CD4-positive, alpha-beta T cell treated with Interleukin-17A for 1 hour (primary cell): ENCODE measurements at regions not wholly inside any gene's neighbourhood (a gene's known extent, or its start where the extent isn't known, plus 50 kb on each side); places are given as distances from the start of the nearest gene placed in this dataset.
"Not testable (repeated sequence)": the region's sequence is repeated elsewhere in the genome, so short reads cannot be mapped to it uniquely, and the experiment has no call there.

Source experiments
- DNase-seq: peaks from one replicate; pipeline ENCODE4 v3.0.0-alpha.2; 2020

DNA sequence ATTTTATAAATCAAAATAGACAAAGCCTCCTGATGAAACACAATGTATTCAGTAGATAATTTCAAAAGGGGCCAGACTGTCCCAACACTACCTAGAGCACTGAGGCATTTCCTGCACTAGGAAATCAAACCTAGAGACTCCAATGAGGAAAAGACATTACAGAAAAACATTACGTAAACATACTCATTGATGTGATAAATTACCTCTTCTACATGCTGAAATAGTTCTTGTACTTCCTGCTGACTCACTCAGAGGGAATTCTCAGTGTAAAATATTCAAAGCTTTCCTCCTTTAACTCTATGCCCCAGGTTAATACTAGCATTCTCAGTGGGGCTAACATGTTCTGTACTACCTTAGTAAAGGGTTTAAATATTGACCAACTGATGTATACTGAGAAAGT is 178.0 kb downstream of the ESM1 start:
- DNase-seq = no peak

DNA sequence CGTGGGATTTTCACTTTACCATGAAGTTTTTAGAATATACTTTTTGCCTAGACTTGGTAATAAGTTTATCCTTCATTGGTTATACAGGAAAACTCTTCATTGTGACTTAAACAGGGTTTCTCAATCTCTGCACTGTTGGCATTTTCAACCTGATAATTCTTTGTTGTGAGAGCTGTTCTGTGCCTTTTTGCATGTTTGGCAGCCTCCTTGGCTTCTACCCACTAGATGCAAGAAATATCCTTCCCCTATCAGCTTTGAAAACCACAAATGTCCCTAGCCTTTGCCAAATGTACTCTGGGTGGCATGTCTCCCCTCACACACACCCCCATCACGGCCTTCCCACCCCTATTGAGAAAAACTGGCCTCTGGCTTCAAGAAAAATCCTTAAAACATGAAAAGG is 180.9 kb downstream of the ESM1 start:
- no peak for DNase-seq

GRCh38 chr5:54804086-54804485 is 181.3 kb downstream of the ESM1 start:
- no peak for DNase-seq

GRCh38 chr5:54803471-54804011 is 181.9 kb downstream of the ESM1 start:
- DNase-seq = no peak

DNA sequence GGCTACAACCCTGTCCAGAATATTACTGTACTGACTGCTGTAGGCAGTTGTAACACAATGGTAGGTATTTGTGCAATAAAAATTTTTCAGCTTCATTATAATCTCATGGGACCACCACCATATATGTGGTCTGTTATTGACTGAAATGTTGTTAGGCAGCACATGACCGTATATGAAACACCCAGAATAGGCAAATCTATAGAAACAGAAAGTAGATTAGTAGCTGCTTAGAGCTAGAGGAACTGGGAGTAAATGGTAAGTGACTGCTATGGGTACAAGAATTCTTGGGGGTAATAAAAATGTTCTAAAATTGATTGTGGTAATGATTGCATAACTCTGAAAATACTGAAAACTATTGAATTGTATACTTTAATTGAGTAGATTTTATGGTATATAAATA is 185.7 kb downstream of the ESM1 start:
- DNase-seq = no peak

DNA sequence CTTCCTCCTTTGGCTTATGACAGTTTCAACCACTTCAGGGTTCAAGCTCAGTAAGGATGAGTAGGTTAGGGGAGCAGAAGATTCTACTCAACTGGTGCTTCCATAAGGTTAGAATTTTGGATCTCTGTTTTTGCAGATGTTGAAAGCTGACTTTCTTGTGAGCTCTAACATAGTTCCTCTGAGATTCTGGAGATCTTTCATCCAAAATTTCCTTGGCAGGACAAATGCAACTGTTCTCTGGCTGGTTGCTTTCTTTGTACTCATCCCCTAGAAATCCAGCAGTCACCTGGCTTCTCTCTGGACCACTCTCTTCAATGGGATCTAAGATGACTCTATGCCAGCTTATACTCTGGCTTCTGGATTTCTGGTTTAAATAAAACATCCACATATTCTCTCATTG is 189.6 kb downstream of the ESM1 start:
- DNase-seq = no peak

GRCh38 chr5:54795284-54795683 is 190.1 kb downstream of the ESM1 start:
- no peak for DNase-seq

GRCh38 chr5:54794135-54794975 is 191.0 kb downstream of the ESM1 start:
- no peak for DNase-seq

- DNase-seq = no peak
Measured at GRCh38 chr5:54793468-54794134, 191.8 kb downstream of the ESM1 start.

GRCh38 chr5:54792611-54793404 is 192.6 kb downstream of the ESM1 start:
- no peak for DNase-seq

DNA sequence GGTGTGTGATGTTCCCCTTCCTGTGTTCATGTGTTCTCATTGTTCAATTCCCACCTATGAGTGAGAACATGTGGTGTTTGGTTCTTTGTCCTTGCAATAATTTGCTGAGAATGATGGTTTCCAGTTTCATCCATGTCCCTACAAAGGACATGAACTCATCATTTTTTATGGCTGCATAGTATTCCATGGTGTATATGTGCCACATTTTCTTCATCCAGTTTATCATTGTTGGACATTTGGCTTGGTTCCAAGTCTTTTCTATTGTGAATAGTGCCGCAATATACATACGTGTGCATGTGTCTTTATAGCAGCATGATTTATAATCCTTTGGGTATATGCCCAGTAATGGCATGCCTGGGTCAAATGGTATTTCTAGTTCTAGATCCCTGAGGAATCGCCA is 197.5 kb downstream of the ESM1 start:
- DNase-seq = not testable (repeated sequence)

DNA sequence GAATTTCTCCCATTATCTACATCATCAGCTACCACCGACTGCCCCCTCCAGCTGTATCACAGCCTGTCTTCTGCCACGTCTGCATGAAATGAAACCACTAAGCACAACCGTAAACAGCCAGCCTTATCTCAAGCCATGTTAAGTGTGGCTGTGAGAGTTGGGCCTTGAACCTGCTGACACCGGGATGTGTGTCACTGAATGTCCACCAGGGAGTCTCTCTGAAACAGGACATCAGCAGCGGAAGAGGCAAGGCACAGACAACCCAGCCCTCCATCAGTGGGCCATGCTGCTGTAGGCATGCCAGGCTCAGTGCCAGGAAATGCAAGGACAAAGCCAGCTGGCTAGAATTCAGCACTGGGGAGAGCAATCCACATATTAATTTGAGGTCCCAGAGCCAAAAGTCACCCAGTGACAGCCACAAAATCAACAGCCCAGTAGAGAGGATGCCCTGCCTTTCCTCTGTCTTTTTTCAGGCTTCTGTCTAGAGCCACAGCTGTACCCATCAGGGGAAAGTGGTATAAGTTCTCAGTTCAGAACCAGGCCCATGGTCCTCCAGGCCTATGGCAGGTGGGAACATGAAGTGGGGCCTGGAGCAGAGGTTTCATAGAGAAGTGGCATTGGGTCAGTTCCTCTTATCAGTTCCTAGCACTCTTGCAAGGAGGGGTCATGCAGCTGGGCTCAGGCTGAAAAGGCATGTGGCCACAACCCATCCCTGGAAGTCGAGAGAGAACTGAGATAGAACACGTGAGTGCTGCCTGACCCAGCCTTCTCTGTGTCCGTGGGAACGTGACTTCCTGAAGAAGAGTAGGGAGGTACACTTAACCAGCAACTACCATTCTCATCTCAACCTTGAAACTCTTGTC is 199.4 kb downstream of the ESM1 start:
- peak; percentile 24 for DNase-seq

DNA sequence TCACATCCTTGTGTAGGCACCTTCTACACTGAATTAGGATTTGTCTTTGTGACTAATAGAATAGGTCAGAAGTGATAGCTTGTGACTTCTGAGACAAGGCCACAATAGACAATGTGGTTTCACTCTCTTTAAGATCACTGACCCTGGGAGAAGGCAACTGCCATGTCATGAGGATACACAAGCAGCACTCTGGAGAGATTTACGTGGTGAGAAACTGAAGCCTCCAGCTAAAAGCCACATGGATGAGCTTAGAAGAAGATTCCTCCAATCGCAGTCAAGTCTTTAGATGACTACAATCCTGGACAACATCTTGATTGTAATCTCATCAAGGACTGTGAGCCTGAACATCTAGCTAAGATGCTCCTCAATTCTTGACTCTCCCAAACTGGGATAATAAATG is 206.6 kb downstream of the ESM1 start:
- DNase-seq = no peak

GRCh38 chr5:54775645-54776044 is 209.7 kb downstream of the ESM1 start:
- DNase-seq = no peak

- DNase-seq = peak; percentile 15
Measured at GRCh38 chr5:54774281-54775170, 210.9 kb downstream of the ESM1 start.

DNA sequence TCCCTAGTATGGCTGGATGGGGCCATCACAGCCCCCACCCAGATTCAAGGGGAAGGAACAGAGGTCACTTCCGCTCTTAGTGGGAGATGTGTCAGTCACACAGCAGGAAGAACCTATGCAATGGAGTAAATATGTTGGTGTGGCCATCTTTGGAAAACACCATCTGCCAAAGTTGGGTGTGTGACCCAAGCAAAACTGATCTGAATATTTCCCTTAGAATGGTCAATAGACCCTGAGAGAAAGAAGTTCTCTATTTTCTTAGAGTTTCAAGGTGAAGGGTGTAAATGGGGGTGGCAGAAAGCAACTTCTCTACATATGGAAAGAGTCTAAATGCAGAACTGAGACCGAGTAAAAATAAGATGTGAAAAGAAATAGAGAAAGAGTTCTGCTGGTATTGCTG is 212.7 kb downstream of the ESM1 start:
- DNase-seq = peak; percentile 18

DNA sequence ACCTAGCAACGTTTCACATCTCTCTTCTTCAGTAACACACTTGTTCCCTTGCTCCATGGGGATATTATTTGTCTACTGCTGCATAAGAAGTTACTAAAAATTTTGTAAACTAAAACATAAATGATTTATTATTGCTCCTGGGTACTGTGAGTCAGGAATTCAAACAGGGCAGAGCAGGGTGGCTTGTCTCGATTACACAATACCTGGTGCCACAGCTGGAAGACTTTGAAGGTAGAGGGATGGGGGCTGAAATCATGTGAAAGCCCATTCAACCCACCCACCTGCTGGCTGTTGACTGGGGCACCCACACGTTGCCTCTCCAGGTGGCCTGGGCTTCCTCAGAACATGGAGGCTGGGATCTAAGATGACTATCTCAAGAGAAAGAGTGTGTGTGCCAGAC is 213.2 kb downstream of the ESM1 start:
- DNase-seq = no peak

GRCh38 chr5:54769746-54770145 is 215.6 kb downstream of the ESM1 start:
- DNase-seq = no peak

- no peak for DNase-seq
Measured at GRCh38 chr5:54769072-54769471, 216.3 kb downstream of the ESM1 start.

GRCh38 chr5:54766748-54767147 is 218.6 kb downstream of the ESM1 start:
- no peak for DNase-seq
